T-cell (primary cell): ENCODE measurements at regions not wholly inside any gene's neighbourhood (a gene's known extent, or its start where the extent isn't known, plus 50 kb on each side); places are given as distances from the start of the nearest gene placed in this dataset.

Source experiments
- ATAC-seq, 4 experiments: fragments of 200-7000 bp in 3 of 4; fragments of 150-1000 bp in 1 of 4; cut with Tn5 transposase; replicated peaks in 1 of 4; 1 replicate in 3 of 4; 2 replicates in 1 of 4; pipeline ENCODE4 v1.10.0; 2021; ENCODE audit warnings: moderate library complexity in 3 of 4, mild to moderate bottlenecking in 2 of 4, moderate number of reproducible peaks in 1 of 4
- CTCF ChIA-PET, 2 donors: fragments of 300-600 bp; sonication (Branson Sonifier 250); formaldehyde crosslinking; loops; one replicate each; lab custom pipeline; 2022; ENCODE audit warnings: antibody characterized with exemption in 2 of 2; lab: Charles Lee
- POLR2A ChIA-PET, 2 donors: fragments of 300-600 bp; sonication (Branson Sonifier 250); formaldehyde crosslinking; loops; one replicate each; lab custom pipeline; 2022; ENCODE audit warnings: antibody characterized with exemption in 2 of 2; lab: Charles Lee
- DNase-seq, 35 experiments: peaks; one replicate each; pipeline versions ENCODE4 v3.0.0 to v3.0.0-alpha.2; 2013 to 2023
- H3K27ac ChIP-seq: one replicate; pipeline ENCODE4 v1.5.1; 2013; ENCODE audit warnings: low read length
- H3K27me3 ChIP-seq, 2 experiments: replicated peaks in 1 of 2; 1 replicate in 1 of 2; 2 replicates in 1 of 2; pipeline versions ENCODE4 v1.6.1 to v1.7.0; 2013; ENCODE audit warnings: low read length in 1 of 2, mixed read lengths in 1 of 2; ENCODE audit not compliant: control insufficient read depth in 2 of 2, insufficient read depth in 2 of 2; ENCODE audit errors: extremely low read depth in 1 of 2
- H3K36me3 ChIP-seq, 2 donors: 1 replicate in 1 of 2; 2 replicates in 1 of 2; pipeline versions ENCODE4 v1.6.1 to v1.7.0; 2013; ENCODE audit warnings: low read length in 1 of 2; ENCODE audit not compliant: control insufficient read depth in 2 of 2, insufficient read depth in 1 of 2; ENCODE audit errors: extremely low read depth in 1 of 2
- H3K4me1 ChIP-seq, 2 experiments: 1 replicate in 1 of 2; 2 replicates in 1 of 2; pipeline versions ENCODE4 v1.6.1 to v1.7.0; 2013; ENCODE audit warnings: low read length in 2 of 2, mixed read lengths in 1 of 2; ENCODE audit not compliant: insufficient read depth in 2 of 2, control insufficient read depth in 1 of 2; ENCODE audit errors: extremely low read depth in 1 of 2
- H3K4me3 ChIP-seq, 2 donors: 1 replicate in 1 of 2; 2 replicates in 1 of 2; pipeline versions ENCODE4 v1.5.1 to v1.7.0; 2013; ENCODE audit warnings: mild to moderate bottlenecking in 2 of 2, low read length in 1 of 2, moderate library complexity in 1 of 2; ENCODE audit not compliant: control insufficient read depth in 1 of 2; ENCODE audit errors: extremely low read depth in 1 of 2
- H3K9me3 ChIP-seq: 2 replicates; pipeline ENCODE4 v1.7.0; 2013
- H3K27ac Mint-ChIP-seq, 2 donors: one replicate each; pipeline ENCODE4 v1.8.0; 2020 to 2021; ENCODE audit warnings: mild to moderate bottlenecking in 2 of 2, mixed read lengths in 2 of 2
- H3K27me3 Mint-ChIP-seq, 2 donors: one replicate each; pipeline ENCODE4 v1.8.0; 2021 to 2022; ENCODE audit warnings: mixed read lengths in 2 of 2
- H3K36me3 Mint-ChIP-seq: one replicate; pipeline ENCODE4 v1.8.0; 2021; ENCODE audit warnings: mixed read lengths
- H3K4me1 Mint-ChIP-seq, 3 donors: one replicate each; pipeline ENCODE4 v1.8.0; 2020 to 2022; ENCODE audit warnings: mixed read lengths in 3 of 3, mild to moderate bottlenecking in 1 of 3
- H3K4me3 Mint-ChIP-seq, 3 donors: one replicate each; pipeline ENCODE4 v1.8.0; 2020 to 2022; ENCODE audit warnings: mild to moderate bottlenecking in 3 of 3, mixed read lengths in 3 of 3, moderate library complexity in 3 of 3
- H3K9me3 Mint-ChIP-seq, 3 donors: one replicate each; pipeline ENCODE4 v1.8.0; 2020 to 2022; ENCODE audit warnings: mixed read lengths in 3 of 3
- WGBS: methylation state at CpG from one replicate; pipeline ENCODE4 v1.1.5; 2013; ENCODE audit warnings: missing lambda C conversion rate; ENCODE audit not compliant: insufficient coverage; 5-methylcytosine and 5-hydroxymethylcytosine counted together

- CTCF ChIA-PET = interaction anchor here in 1 of 2 donors (0.6 kb wide), 1 partner anchor 168 kb away, joined by 5 read pairs; no protein-coding TSS in a partner anchor
- Histone ChIP-seq H3K4me1 (peaks cover 5 to 6% of the 10 kb centered on the region in 2 experiments), H3K27ac (no peak overlapping the region), H3K36me3 (no peaks in the 10 kb centered on the region), H3K27me3 (peaks cover 0 to under 1% of the 10 kb centered on the region in 2 experiments), H3K9me3 (no peaks in the 10 kb centered on the region), H3K4me3 (no peak overlapping the region)
- DNase-seq (no peak), ATAC-seq (no peak)
- no peak overlapping the region for H3K4me3 Mint-ChIP-seq
- WGBS = 94% methylated on average over 5 of the region's 11 CpGs
- H3K9me3 Mint-ChIP-seq = no peaks in the 10 kb centered on the region
- no peaks in the 10 kb centered on the region for H3K27me3 Mint-ChIP-seq
- no peak overlapping the region for H3K27ac Mint-ChIP-seq
- peaks cover 19 to 22% (median 20%) of the 10 kb centered on the region in 3 donors for H3K4me1 Mint-ChIP-seq
- H3K36me3 Mint-ChIP-seq = no peaks in the 10 kb centered on the region
- POLR2A ChIA-PET = interaction anchor here in 1 of 2 donors (0.6 kb wide), 1 partner anchor 75 kb away, joined by 4 read pairs; no protein-coding TSS in a partner anchor
Measured at GRCh38 chr12:67524861-67525616, 123.5 kb upstream of the DYRK2 start.

GRCh38 chr12:67525617-67525884 lies 123.0 kb upstream of the DYRK2 start:
- DNase-seq (no peak), ATAC-seq (no peak)
- H3K4me1 Mint-ChIP-seq = peaks cover 19 to 22% (median 20%) of the 10 kb centered on the region in 3 donors
- no peak overlapping the region for H3K27ac Mint-ChIP-seq
- ChIA-PET CTCF (no interaction called here), POLR2A (interaction anchor here in 1 of 2 donors (0.6 kb wide), 1 partner anchor 75 kb away, joined by 4 read pairs; no protein-coding TSS in a partner anchor)
- H3K9me3 Mint-ChIP-seq = no peaks in the 10 kb centered on the region
- Histone ChIP-seq H3K27me3 (peaks cover 0 to 2% of the 10 kb centered on the region in 2 experiments), H3K4me1 (peaks cover 5 to 6% of the 10 kb centered on the region in 2 experiments), H3K36me3 (no peaks in the 10 kb centered on the region), H3K4me3 (no peak overlapping the region), H3K9me3 (no peaks in the 10 kb centered on the region), H3K27ac (no peak overlapping the region)
- WGBS = no CpG with 5 or more reads among the region's 1 CpG
- no peaks in the 10 kb centered on the region for H3K27me3 Mint-ChIP-seq
- H3K36me3 Mint-ChIP-seq = no peaks in the 10 kb centered on the region
- H3K4me3 Mint-ChIP-seq = no peak overlapping the region

GRCh38 chr12:67526129-67526528 lies 122.4 kb upstream of the DYRK2 start:
- H3K4me3 Mint-ChIP-seq = no peak overlapping the region
- ATAC-seq (no peak), DNase-seq (no peak)
- no peaks in the 10 kb centered on the region for H3K9me3 ChIP-seq
- peaks cover 0 to 2% of the 10 kb centered on the region in 2 experiments for H3K27me3 ChIP-seq
- H3K4me1 Mint-ChIP-seq = peaks cover 17 to 25% (median 22%) of the 10 kb centered on the region in 3 donors
- H3K27ac Mint-ChIP-seq = peak overlapping the region in 1 of 2 donors; percentile 3
- H3K27ac ChIP-seq = no peak overlapping the region
- H3K4me1 ChIP-seq = peaks cover 5 to 6% of the 10 kb centered on the region in 2 experiments
- POLR2A ChIA-PET = no interaction called here
- CTCF ChIA-PET = no interaction called here
- H3K4me3 ChIP-seq = no peak overlapping the region
- no peaks in the 10 kb centered on the region for H3K9me3 Mint-ChIP-seq
- no peaks in the 10 kb centered on the region for H3K27me3 Mint-ChIP-seq
- no peaks in the 10 kb centered on the region for H3K36me3 ChIP-seq
- H3K36me3 Mint-ChIP-seq = no peaks in the 10 kb centered on the region

GRCh38 chr12:67531051-67531450 lies 117.5 kb upstream of the DYRK2 start:
- H3K4me3 Mint-ChIP-seq = no peak overlapping the region
- Histone ChIP-seq H3K4me1 (peaks cover under 1 to 3% of the 10 kb centered on the region in 2 experiments), H3K27ac (no peak overlapping the region), H3K27me3 (peaks cover 0 to 2% of the 10 kb centered on the region in 2 experiments), H3K36me3 (no peaks in the 10 kb centered on the region), H3K4me3 (no peak overlapping the region), H3K9me3 (no peaks in the 10 kb centered on the region)
- H3K9me3 Mint-ChIP-seq = no peaks in the 10 kb centered on the region
- H3K4me1 Mint-ChIP-seq = peaks cover 12 to 26% (median 16%) of the 10 kb centered on the region in 3 donors
- no peak for DNase-seq
- no CpG with 5 or more reads among the region's 1 CpG for WGBS
- no peaks in the 10 kb centered on the region for H3K36me3 Mint-ChIP-seq
- ChIA-PET POLR2A (no interaction called here), CTCF (no interaction called here)
- H3K27me3 Mint-ChIP-seq = no peaks in the 10 kb centered on the region
- no peak overlapping the region for H3K27ac Mint-ChIP-seq
- no peak for ATAC-seq

DNA sequence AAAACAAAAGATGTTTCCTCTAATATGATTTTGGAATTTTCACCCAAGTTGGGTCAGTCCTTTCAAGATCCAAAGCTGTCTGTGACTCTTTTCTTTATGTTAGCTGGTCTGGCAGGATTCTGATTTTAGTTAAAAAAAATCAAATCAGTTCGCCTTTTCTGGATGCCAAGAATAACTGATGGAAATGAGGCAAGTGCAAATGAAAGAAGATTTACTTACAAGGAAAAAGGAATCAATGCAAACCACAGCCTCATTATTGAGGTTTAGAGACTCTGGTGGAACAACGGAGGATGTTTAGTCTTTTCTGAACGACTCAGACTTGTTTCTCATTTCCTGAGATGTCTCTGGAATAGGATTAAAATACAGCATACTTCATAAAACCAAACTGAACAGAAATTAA lies 117.0 kb upstream of the DYRK2 start:
- Histone ChIP-seq H3K4me1 (no peaks in the 10 kb centered on the region), H3K9me3 (no peaks in the 10 kb centered on the region), H3K27ac (no peak overlapping the region), H3K27me3 (peaks cover 0 to 2% of the 10 kb centered on the region in 2 experiments), H3K36me3 (no peaks in the 10 kb centered on the region), H3K4me3 (no peak overlapping the region)
- CTCF ChIA-PET = no interaction called here
- Mint-ChIP-seq H3K36me3 (no peaks in the 10 kb centered on the region), H3K4me1 (peaks cover 8 to 22% (median 12%) of the 10 kb centered on the region in 3 donors), H3K27me3 (no peaks in the 10 kb centered on the region), H3K27ac (no peak overlapping the region), H3K9me3 (no peaks in the 10 kb centered on the region), H3K4me3 (no peak overlapping the region)
- no CpG with 5 or more reads among the region's 3 CpGs for WGBS
- ATAC-seq = no peak
- POLR2A ChIA-PET = no interaction called here
- DNase-seq = no peak

- peaks cover 8 to 20% (median 10%) of the 10 kb centered on the region in 3 donors for H3K4me1 Mint-ChIP-seq
- ChIA-PET POLR2A (interaction anchor here in 1 of 2 donors (0.6 kb wide), 1 partner anchor 252 kb away, joined by 3 read pairs; no protein-coding TSS in a partner anchor), CTCF (no interaction called here)
- Histone ChIP-seq H3K27ac (no peak overlapping the region), H3K36me3 (no peaks in the 10 kb centered on the region), H3K9me3 (no peaks in the 10 kb centered on the region), H3K27me3 (peaks cover 0 to 2% of the 10 kb centered on the region in 2 experiments), H3K4me3 (no peak overlapping the region), H3K4me1 (no peaks in the 10 kb centered on the region)
- no peaks in the 10 kb centered on the region for H3K9me3 Mint-ChIP-seq
- no peak overlapping the region for H3K27ac Mint-ChIP-seq
- 100% methylated on average over 1 of the region's 1 CpG for WGBS
- H3K36me3 Mint-ChIP-seq = no peaks in the 10 kb centered on the region
- no peak for ATAC-seq
- DNase-seq = no peak
- no peaks in the 10 kb centered on the region for H3K27me3 Mint-ChIP-seq
- H3K4me3 Mint-ChIP-seq = no peak overlapping the region
Measured at GRCh38 chr12:67533159-67533558, 115.4 kb upstream of the DYRK2 start.
